Hepatic stellate cell (primary cell): ENCODE measurements at regions not wholly inside any gene's neighbourhood (a gene's known extent, or its start where the extent isn't known, plus 50 kb on each side); places are given as distances from the start of the nearest gene placed in this dataset.

ENCODE experiments used
- DNase-seq: peaks from one replicate; pipeline ENCODE4 v3.0.0; 2011; ENCODE audit warnings: low spot score

- DNase-seq, result no peak
These were observed 62.6 kb upstream of the KLF3 start for GRCh38 chr4:38601244-38601915.

- DNase-seq, result no peak
These were observed 62.1 kb upstream of the KLF3 start for GRCh38 chr4:38601916-38602291.

GRCh38 chr4:38603652-38604051, 60.3 kb upstream of the KLF3 start:
- DNase-seq, result no peak

DNA sequence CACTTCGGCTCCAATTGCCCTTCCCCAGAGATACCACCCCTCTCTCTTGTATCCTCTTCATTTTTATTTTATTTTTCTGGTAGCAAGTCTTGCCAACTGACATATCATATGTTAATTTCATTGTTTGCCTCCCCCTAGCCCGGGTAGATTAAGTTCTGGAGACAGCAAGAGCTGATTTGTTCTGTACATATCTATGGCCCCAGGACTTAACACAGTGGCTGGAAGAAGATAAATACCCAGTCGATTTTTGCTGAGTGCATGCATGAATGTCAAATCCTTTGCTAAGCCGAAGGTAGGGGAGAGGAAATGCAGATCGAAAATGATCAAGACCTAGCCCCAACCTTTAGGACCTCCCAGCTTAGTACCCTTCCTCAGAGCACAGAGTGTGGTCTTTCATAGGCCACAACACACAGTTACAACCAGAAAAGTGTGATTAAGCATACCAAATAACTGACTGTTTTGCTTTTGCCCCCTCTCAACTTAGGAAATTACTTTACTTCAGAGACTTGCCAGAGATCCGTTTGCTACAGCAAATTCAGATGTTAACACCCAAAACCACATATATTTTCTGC, 58.7 kb upstream of the KLF3 start:
- DNase-seq, result no peak

- no peak for DNase-seq
These were observed 58.0 kb upstream of the KLF3 start for GRCh38 chr4:38605753-38606586.

DNA sequence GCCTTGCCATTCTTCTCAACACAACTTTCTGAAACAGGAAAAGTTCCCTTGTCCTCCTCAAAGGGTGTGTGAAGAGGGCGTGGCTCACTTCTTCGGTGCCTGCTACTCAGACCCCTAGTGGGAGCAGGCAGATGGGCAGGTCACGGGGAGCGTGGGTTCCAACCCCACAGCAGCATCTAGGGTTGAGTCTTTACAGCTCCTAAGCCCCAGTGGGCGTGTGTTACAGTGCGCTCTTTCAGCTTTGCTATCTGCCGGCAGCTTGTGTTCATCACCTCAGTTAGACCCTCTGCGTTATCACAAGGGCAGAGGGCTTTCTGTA, 57.5 kb upstream of the KLF3 start:
- no peak for DNase-seq

DNA sequence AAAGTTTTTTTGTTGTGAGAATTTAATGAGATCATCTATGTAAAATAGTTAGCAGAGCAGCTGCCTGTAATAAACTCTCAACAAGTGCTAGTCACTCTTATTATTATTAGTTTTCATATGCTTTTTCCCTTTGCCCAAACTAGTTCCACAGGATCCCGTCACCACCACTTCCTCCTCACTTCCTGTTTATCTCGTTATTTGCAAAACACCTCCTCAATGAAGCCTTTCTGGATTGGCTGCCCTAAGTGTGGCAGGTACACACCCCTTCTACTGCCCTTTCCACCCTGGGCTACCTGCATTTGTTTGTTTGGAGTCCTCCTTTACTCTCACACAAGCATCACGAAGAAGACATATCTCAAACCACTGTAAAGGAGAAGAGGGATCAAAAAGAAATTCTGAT, 54.4 kb upstream of the KLF3 start:
- DNase-seq, result no peak

GRCh38 chr4:38610521-38610920, 53.5 kb upstream of the KLF3 start:
- DNase-seq, result no peak

DNA sequence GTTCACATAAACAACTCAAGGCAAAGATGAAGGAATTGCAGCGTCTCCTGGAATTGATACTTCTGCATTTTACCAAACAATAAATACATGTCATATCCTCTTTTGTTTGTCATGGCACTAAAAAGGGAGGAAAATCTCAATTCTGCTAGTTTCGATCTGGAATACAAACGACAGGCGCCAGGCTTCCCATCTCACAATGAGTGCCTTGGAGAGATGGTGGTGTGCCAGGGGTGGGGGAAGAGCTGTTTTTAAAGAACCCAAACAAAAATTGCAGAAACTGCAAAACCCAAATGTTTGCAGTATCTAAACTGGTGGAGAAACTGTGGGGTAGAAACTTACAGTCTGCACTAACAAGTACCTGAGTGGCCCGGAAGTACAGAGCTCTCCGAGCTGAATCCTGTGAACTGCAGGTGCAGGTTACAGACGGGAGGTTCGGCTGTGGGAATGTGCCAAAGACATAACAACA, 53.0 kb upstream of the KLF3 start:
- no peak for DNase-seq

- DNase-seq, result no peak
These were observed 52.3 kb upstream of the KLF3 start for GRCh38 chr4:38611676-38612075.

DNA sequence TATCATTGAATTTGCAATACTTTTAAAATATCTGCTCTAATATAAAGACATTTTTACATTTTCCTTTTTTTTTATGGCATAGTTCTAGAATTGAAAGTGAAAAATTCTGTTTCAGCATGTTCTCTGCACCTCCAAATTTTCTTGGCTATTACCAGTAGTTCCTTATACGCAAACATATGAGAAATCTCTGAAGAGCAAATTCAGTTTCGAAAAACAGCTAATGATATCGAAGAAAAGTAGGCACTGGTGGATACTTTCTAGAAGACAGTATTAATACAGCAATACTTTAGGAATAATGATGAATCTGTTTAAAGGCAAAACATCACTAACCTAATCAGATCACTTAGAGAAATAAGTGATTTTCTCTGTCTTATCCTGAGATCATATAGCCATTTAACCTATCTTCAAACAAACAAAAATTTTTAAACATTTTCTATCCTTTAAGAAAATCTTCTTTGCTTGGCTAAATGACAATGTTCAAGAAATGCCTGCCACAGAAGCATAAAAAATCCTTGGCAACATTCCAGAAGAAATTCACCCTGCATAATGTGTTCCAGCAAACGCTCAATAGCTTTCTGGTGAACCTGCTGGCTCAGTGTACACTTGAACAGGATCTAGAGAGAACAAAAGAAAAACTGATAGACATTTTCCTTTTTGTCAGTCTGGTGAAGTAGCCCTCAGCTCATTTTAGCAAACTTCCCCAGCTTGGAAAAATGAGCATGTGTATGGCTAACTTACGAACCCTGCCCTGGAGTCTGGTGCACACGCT, 51.2 kb upstream of the KLF3 start:
- no peak for DNase-seq
